MCF 10A (cell line): ENCODE measurements at regions not wholly inside any gene's neighbourhood (a gene's known extent, or its start where the extent isn't known, plus 50 kb on each side); places are given as distances from the start of the nearest gene placed in this dataset.

Experiments
- BruUV-seq: library from RNA; stranded (reverse); fragments of 400-500 nt; replicated peaks from 2 replicates; lab custom pipeline; 2021; lab: Mats Ljungman, UMichigan
- CTCF ChIA-PET: fragments of 300-600 bp; sonication (Branson Sonifier 250); formaldehyde crosslinking; extraction: SDS; loops from one replicate; lab custom pipeline; 2021; ENCODE audit warnings: antibody characterized with exemption, inconsistent platforms; lab: Yijun Ruan, JAX
- POLR2A ChIA-PET: fragments of 300-600, 350-650 bp; sonication (Branson Sonifier 250); formaldehyde crosslinking; extraction: SDS; loops from one replicate; lab custom pipeline; 2020; ENCODE audit warnings: antibody characterized with exemption, inconsistent platforms; lab: Yijun Ruan, JAX
- DNase-seq: peaks from one replicate; pipeline ENCODE4 v3.0.0-alpha.2; 2018; ENCODE audit not compliant: unreplicated experiment
- H3K27ac Mint-ChIP-seq: one replicate; pipeline ENCODE4 v1.8.0; 2022; ENCODE audit warnings: mild to moderate bottlenecking, low read depth, mixed read lengths; ENCODE audit not compliant: unreplicated experiment
- H3K27me3 Mint-ChIP-seq: one replicate; pipeline ENCODE4 v1.8.0; 2022; ENCODE audit warnings: mixed read lengths; ENCODE audit not compliant: insufficient read depth, unreplicated experiment
- H3K36me3 Mint-ChIP-seq: one replicate; pipeline ENCODE4 v1.8.0; 2022; ENCODE audit warnings: mild to moderate bottlenecking, moderate library complexity, mixed read lengths; ENCODE audit not compliant: insufficient read depth, unreplicated experiment
- H3K4me1 Mint-ChIP-seq: one replicate; pipeline ENCODE4 v1.8.0; 2022; ENCODE audit warnings: mixed read lengths; ENCODE audit not compliant: insufficient read depth, unreplicated experiment
- H3K4me3 Mint-ChIP-seq: one replicate; pipeline ENCODE4 v1.8.0; 2022; ENCODE audit warnings: mild to moderate bottlenecking, moderate library complexity, mixed read lengths; ENCODE audit not compliant: unreplicated experiment
- H3K9me3 Mint-ChIP-seq: one replicate; pipeline ENCODE4 v1.8.0; 2022; ENCODE audit warnings: mixed read lengths; ENCODE audit not compliant: unreplicated experiment
- CTCF ChIP-seq: fragments of 200-600 bp; IDR thresholded peaks from one replicate; pipeline ENCODE4 v1.8.0; 2022; ENCODE audit warnings: antibody characterized with exemption, mild to moderate bottlenecking; ENCODE audit not compliant: unreplicated experiment
- intact Hi-C: fragments of 100-400 bp; cut with micrococcal nuclease; formaldehyde crosslinking; loops from 2 replicates; pipeline ENCODE4 v1.14.1; 2022

- no peak for TF ChIP-seq CTCF
- BruUV-seq = no TSS peak
- CTCF ChIA-PET = interaction anchor here (1.4 to 2.1 kb wide), 2 partner anchors 8 to 10 kb away, joined by 4 to 10 read pairs; no protein-coding TSS in a partner anchor
- no peaks in the 10 kb centered on the region for H3K4me1 Mint-ChIP-seq
- intact Hi-C loops = no loop called here
- DNase-seq = no peak
- no peaks in the 10 kb centered on the region for H3K9me3 Mint-ChIP-seq
- no peaks in the 10 kb centered on the region for H3K36me3 Mint-ChIP-seq
- H3K4me3 Mint-ChIP-seq = no peak overlapping the region
- no peak overlapping the region for H3K27ac Mint-ChIP-seq
- POLR2A ChIA-PET = interaction anchor here (0.7 kb wide), 1 partner anchor 330 kb away, joined by 3 read pairs; the partner anchor contains the start of gene ADGRL2
- H3K27me3 Mint-ChIP-seq = no peaks in the 10 kb centered on the region
Observed at GRCh38 chr1:81470275-81470674, 330.5 kb upstream of the ADGRL2 start.

GRCh38 chr1:81467383-81467782 is 333.4 kb upstream of the ADGRL2 start:
- DNase-seq = no peak
- Mint-ChIP-seq H3K4me1 (no peaks in the 10 kb centered on the region), H3K27me3 (no peaks in the 10 kb centered on the region), H3K36me3 (no peaks in the 10 kb centered on the region), H3K27ac (no peak overlapping the region), H3K9me3 (no peaks in the 10 kb centered on the region), H3K4me3 (no peak overlapping the region)
- BruUV-seq = no TSS peak
- TF ChIP-seq CTCF = no peak
- intact Hi-C loops = no loop called here
- POLR2A ChIA-PET = no interaction called here
- CTCF ChIA-PET = interaction anchor here (0.6 to 1.1 kb wide), 3 partner anchors 76 to 608 kb away, joined by 3 to 4 read pairs (median 3); no protein-coding TSS in a partner anchor

GRCh38 chr1:81466961-81467360 is 333.8 kb upstream of the ADGRL2 start:
- CTCF ChIA-PET = interaction anchor here (0.6 to 1.1 kb wide), 2 partner anchors 76 to 95 kb away, joined by 3 read pairs; no protein-coding TSS in a partner anchor
- no peaks in the 10 kb centered on the region for H3K27me3 Mint-ChIP-seq
- H3K27ac Mint-ChIP-seq = no peak overlapping the region
- BruUV-seq = no TSS peak
- H3K4me3 Mint-ChIP-seq = no peak overlapping the region
- no peaks in the 10 kb centered on the region for H3K36me3 Mint-ChIP-seq
- no peaks in the 10 kb centered on the region for H3K4me1 Mint-ChIP-seq
- intact Hi-C loops = no loop called here
- DNase-seq = no peak
- no peak for TF ChIP-seq CTCF
- H3K9me3 Mint-ChIP-seq = no peaks in the 10 kb centered on the region
- POLR2A ChIA-PET = no interaction called here

- no peaks in the 10 kb centered on the region for H3K27me3 Mint-ChIP-seq
- H3K27ac Mint-ChIP-seq = no peak overlapping the region
- no TSS peak for BruUV-seq
- H3K4me1 Mint-ChIP-seq = no peaks in the 10 kb centered on the region
- no peaks in the 10 kb centered on the region for H3K36me3 Mint-ChIP-seq
- DNase-seq = no peak
- no peaks in the 10 kb centered on the region for H3K9me3 Mint-ChIP-seq
- ChIA-PET POLR2A (no interaction called here), CTCF (interaction anchor here (0.5 kb wide), 1 partner anchor 11 kb away, joined by 3 read pairs; no protein-coding TSS in a partner anchor)
- H3K4me3 Mint-ChIP-seq = no peak overlapping the region
- TF ChIP-seq CTCF = no peak
- intact Hi-C loops = no loop called here
Observed at GRCh38 chr1:81463936-81464837, 336.5 kb upstream of the ADGRL2 start.
